HEK293T (cell line): ENCODE measurements at regions not wholly inside any gene's neighbourhood (a gene's known extent, or its start where the extent isn't known, plus 50 kb on each side); places are given as distances from the start of the nearest gene placed in this dataset.

Source experiments
- CTCF ChIA-PET: fragments of 350-600 bp; formaldehyde crosslinking; extraction: SDS; loops from one replicate; lab custom pipeline; 2021; ENCODE audit warnings: antibody characterized with exemption, inconsistent platforms; lab: Yijun Ruan, JAX
- POLR2A ChIA-PET: fragments of 350-600 bp; formaldehyde crosslinking; extraction: SDS; loops from one replicate; lab custom pipeline; 2020; ENCODE audit warnings: antibody characterized with exemption, inconsistent platforms; lab: Yijun Ruan, JAX
- DNase-seq: peaks from one replicate; pipeline ENCODE4 v3.0.0; 2012; ENCODE audit warnings: mixed read lengths; ENCODE audit errors: extremely low spot score
- ARNT ChIP-seq: fragments of 450-650 bp; IDR thresholded peaks from 2 replicates; pipeline ENCODE4 v1.6.1; 2017; ENCODE audit warnings: mild to moderate bottlenecking
- BHLHE40 ChIP-seq: fragments of 450-650 bp; IDR thresholded peaks from 2 replicates; pipeline ENCODE4 v1.6.1; 2016; ENCODE audit warnings: mild to moderate bottlenecking, moderate library complexity, borderline replicate concordance
- CTBP1 ChIP-seq: fragments of 450-650 bp; IDR thresholded peaks from 2 replicates; pipeline ENCODE4 v1.6.1; 2016; ENCODE audit warnings: borderline replicate concordance
- ELF4 ChIP-seq: fragments of 450-650 bp; IDR thresholded peaks from 2 replicates; pipeline ENCODE4 v1.6.1; 2017; ENCODE audit warnings: antibody characterized with exemption
- FOXA1 ChIP-seq: fragments of 450-650 bp; IDR thresholded peaks from 2 replicates; pipeline ENCODE4 v1.6.1; 2016; ENCODE audit warnings: mild to moderate bottlenecking
- FOXK2 ChIP-seq: fragments of 450-650 bp; IDR thresholded peaks from 2 replicates; pipeline ENCODE4 v1.6.1; 2016; ENCODE audit warnings: mild to moderate bottlenecking
- FOXM1 ChIP-seq: fragments of 450-650 bp; IDR thresholded peaks from 2 replicates; pipeline ENCODE4 v1.6.1; 2017; ENCODE audit warnings: mild to moderate bottlenecking, borderline replicate concordance
- HDGF ChIP-seq: fragments of 450-650 bp; IDR thresholded peaks from 2 replicates; pipeline ENCODE4 v1.6.1; 2017; ENCODE audit warnings: antibody characterized with exemption, borderline replicate concordance
- L3MBTL2 ChIP-seq: fragments of 450-650 bp; conservative IDR thresholded peaks from 2 replicates; pipeline ENCODE4 v1.6.1; 2016; ENCODE audit warnings: mild to moderate bottlenecking
- LEF1 ChIP-seq: fragments of 450-650 bp; IDR thresholded peaks from 2 replicates; pipeline ENCODE4 v1.6.1; 2017; ENCODE audit warnings: mild to moderate bottlenecking, borderline replicate concordance
- NFRKB ChIP-seq: fragments of 450-650 bp; IDR thresholded peaks from 2 replicates; pipeline ENCODE4 v1.6.1; 2016; ENCODE audit warnings: mild to moderate bottlenecking, moderate library complexity
- PKNOX1 ChIP-seq: fragments of 450-650 bp; IDR thresholded peaks from 2 replicates; pipeline ENCODE4 v1.6.1; 2016
- SP1 ChIP-seq: fragments of 450-650 bp; IDR thresholded peaks from 2 replicates; pipeline ENCODE4 v1.6.1; 2017
- SUZ12 ChIP-seq: fragments of 450-650 bp; IDR thresholded peaks from 2 replicates; pipeline ENCODE4 v1.6.1; 2016; ENCODE audit warnings: mild to moderate bottlenecking
- TARDBP ChIP-seq: fragments of 450-650 bp; IDR thresholded peaks from 2 replicates; pipeline ENCODE4 v1.6.1; 2016
- ZNF384 ChIP-seq: fragments of 450-650 bp; IDR thresholded peaks from 2 replicates; pipeline ENCODE4 v1.6.1; 2016

DNA sequence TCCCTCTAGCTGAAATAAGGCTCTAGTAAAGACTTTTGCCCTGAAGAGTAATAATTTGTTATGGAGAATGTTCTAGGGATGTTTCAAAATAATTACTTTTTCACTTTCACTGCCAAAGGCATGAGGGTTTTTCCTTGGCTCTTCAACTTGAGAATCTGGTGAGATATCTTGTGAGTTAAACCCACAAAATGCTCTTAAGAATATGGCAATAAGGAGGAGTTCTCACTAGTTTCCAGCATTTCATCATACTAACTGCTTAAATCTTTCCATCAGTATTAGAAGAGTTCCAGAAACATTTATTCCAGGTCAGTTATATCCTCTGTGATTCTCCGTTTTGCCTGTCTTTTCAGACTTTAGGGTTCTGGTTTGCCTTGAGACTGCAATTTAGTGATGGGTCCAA lies 785.6 kb upstream of the GJE1 start:
- no peak for DNase-seq
- ChIA-PET CTCF (no interaction called here), POLR2A (no interaction called here)
- no peak for TF ChIP-seq SUZ12
- TF ChIP-seq HDGF = no peak
- TF ChIP-seq ZNF384 = no peak
- TF ChIP-seq TARDBP = no peak
- no peak for TF ChIP-seq ELF4
- no peak for TF ChIP-seq ARNT
- TF ChIP-seq SP1 = no peak
- TF ChIP-seq FOXK2 = no peak
- no peak for TF ChIP-seq FOXA1
- TF ChIP-seq FOXM1 = no peak

DNA sequence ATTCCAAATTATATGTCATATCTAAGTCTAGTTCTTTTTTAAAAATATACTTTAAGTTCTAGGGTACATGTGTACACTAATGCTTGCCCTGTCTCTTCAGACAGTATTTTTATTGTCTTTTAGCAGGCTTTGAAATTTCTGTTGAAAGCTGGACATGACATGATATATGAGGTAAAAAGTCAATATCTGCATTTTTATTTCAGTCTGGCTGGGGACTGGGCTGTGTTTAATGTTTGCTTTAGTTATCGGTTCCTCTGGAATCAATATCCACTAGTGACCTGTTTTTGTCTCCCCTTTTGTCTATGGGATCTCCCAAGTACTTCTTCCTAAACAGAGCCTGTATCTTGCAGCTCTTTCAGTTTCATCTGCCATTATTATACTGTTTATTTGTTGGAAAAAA lies 786.2 kb upstream of the GJE1 start:
- POLR2A ChIA-PET = no interaction called here
- DNase-seq = no peak
- TF ChIP-seq HDGF (no peak), FOXA1 (no peak)
- CTCF ChIA-PET = no interaction called here

GRCh38 chr6:141337191-141337590 lies 795.5 kb upstream of the GJE1 start:
- ChIA-PET CTCF (no interaction called here), POLR2A (no interaction called here)
- TF ChIP-seq BHLHE40 (no peak), L3MBTL2 (no peak), ARNT (no peak), HDGF (no peak), LEF1 (no peak), TARDBP (no peak)

GRCh38 chr6:141335477-141336273 lies 797.0 kb upstream of the GJE1 start:
- ChIA-PET CTCF (no interaction called here), POLR2A (no interaction called here)
- DNase-seq = no peak
- no peak for TF ChIP-seq ELF4
- no peak for TF ChIP-seq SP1
- no peak for TF ChIP-seq ARNT
- no peak for TF ChIP-seq FOXA1
- no peak for TF ChIP-seq ZNF384
- no peak for TF ChIP-seq FOXM1
- TF ChIP-seq BHLHE40 = no peak
- TF ChIP-seq NFRKB = no peak
- no peak for TF ChIP-seq HDGF

More at GRCh38 chr6:141337191-141337590, 795.5 kb upstream of the GJE1 start:
- DNase-seq = no peak

DNA sequence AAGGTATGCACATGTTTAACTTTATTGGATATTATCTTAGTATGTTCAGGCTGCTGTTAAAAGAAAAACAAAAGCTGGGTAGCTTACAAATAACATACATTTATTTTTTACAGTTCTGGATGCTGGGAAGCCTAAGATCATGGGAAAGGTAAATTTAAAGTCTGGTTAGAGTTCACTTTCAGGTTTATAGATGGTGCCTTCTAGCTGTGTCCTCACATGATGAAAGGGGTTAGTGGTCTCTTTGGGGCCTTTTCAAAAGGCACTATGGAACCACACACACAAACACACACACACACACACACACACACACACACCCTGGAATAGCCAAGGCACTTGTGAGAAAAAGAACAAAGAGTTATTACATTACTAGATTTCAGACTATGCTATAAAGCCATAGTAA lies 805.8 kb upstream of the GJE1 start:
- ChIA-PET CTCF (interaction anchor here (0.6 kb wide), 1 partner anchor 236 kb away, joined by 3 read pairs; no protein-coding TSS in a partner anchor), POLR2A (no interaction called here)
- no peak for TF ChIP-seq ARNT
- TF ChIP-seq SUZ12 = no peak
- no peak for TF ChIP-seq FOXM1
- TF ChIP-seq PKNOX1 = no peak
- TF ChIP-seq TARDBP = no peak
- no peak for TF ChIP-seq FOXK2
- no peak for TF ChIP-seq SP1
- no peak for TF ChIP-seq ELF4
- TF ChIP-seq CTBP1 = no peak
- TF ChIP-seq FOXA1 = no peak
- TF ChIP-seq NFRKB = no peak
- no peak for DNase-seq

- TF ChIP-seq CTBP1 = no peak
- no peak for TF ChIP-seq BHLHE40
- TF ChIP-seq FOXK2 = no peak
- no peak for TF ChIP-seq HDGF
- no peak for TF ChIP-seq ARNT
- no peak for TF ChIP-seq LEF1
- no peak for TF ChIP-seq SUZ12
- no peak for TF ChIP-seq TARDBP
- TF ChIP-seq ELF4 = no peak
- DNase-seq = no peak
- POLR2A ChIA-PET = no interaction called here
- CTCF ChIA-PET = interaction anchor here (0.6 kb wide), 1 partner anchor 237 kb away, joined by 3 read pairs; no protein-coding TSS in a partner anchor
Measured at GRCh38 chr6:141326426-141326825, 806.3 kb upstream of the GJE1 start.

DNA sequence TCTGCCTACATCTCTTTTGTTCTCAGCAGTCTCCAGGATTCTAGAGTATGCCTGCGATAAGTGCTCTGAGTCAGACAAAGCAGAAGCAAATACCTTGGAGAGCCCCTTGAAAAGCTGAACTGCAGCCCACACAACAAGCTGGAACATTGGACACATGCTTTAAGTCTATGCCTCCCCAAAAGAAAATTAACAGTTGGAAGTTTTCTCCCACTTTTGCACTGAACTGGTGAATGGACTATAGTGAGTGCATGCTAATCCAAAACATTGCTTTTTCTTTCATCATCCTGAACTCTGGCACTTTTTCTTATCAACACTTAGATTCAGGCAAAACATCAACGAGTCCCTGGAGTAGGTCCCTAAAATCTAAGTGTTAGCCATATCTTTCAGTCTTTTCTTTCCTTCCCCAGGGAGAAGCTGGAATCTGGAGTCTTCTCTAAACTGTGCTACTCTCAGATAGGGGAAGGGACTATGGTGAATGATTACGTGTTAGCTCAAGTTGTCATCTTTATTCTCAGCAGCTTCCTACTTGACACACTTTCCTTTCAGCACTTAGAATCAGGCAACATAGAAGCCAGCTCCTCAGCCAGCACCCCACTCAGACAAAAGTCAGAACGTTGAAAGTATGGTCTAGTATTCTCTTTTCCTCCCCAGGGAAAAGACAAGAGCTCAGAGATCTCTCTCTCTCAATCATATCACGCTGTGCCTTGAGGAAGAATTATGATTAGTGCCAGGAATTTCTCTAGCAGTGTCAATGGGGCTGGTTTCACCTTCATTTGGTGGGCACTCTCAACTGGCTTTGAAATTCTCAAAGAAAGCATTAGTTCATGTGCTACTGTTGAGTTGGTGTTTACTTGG lies 811.0 kb upstream of the GJE1 start:
- no peak for DNase-seq
- POLR2A ChIA-PET = no interaction called here
- no peak for TF ChIP-seq FOXA1
- TF ChIP-seq BHLHE40 = no peak
- no peak for TF ChIP-seq ARNT
- TF ChIP-seq SUZ12 = no peak
- TF ChIP-seq LEF1 = no peak
- no peak for TF ChIP-seq FOXM1
- no peak for TF ChIP-seq PKNOX1
- no peak for TF ChIP-seq HDGF
- TF ChIP-seq ZNF384 = no peak
- TF ChIP-seq CTBP1 = no peak
- no peak for TF ChIP-seq ELF4
- TF ChIP-seq TARDBP = no peak
- TF ChIP-seq L3MBTL2 = no peak
- CTCF ChIA-PET = no interaction called here
